ENCODE measurements at regions not wholly inside any gene's neighbourhood (a gene's known extent, or its start where the extent isn't known, plus 50 kb on each side); places are given as distances from the start of the nearest gene placed in this dataset.

DNA sequence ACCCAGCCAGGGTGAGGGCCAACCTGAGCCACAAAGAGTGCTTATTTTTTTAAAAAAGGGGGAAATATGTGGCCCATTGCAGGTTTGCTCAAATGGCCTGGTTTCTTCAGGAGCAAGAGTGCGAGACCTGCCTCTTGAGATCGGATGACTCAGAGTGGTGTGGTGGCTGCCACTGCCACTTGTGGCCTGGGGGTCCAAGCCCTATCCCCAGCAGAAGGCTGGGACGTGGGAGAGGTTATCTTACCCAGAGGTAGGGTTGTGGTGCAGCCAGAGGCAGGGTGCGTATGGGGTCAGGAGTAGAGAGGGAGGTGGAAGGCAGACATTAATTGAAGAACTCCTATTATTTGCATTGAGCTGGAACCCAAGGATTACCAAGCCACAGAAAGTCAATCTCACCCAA, 83.2 kb upstream of the SMAD3 start:
- no peaks in the 10 kb centered on the region for H3K27me3 ChIP-seq
- H3K36me3 ChIP-seq, result no peaks in the 10 kb centered on the region
- TF ChIP-seq, protein P1, sequence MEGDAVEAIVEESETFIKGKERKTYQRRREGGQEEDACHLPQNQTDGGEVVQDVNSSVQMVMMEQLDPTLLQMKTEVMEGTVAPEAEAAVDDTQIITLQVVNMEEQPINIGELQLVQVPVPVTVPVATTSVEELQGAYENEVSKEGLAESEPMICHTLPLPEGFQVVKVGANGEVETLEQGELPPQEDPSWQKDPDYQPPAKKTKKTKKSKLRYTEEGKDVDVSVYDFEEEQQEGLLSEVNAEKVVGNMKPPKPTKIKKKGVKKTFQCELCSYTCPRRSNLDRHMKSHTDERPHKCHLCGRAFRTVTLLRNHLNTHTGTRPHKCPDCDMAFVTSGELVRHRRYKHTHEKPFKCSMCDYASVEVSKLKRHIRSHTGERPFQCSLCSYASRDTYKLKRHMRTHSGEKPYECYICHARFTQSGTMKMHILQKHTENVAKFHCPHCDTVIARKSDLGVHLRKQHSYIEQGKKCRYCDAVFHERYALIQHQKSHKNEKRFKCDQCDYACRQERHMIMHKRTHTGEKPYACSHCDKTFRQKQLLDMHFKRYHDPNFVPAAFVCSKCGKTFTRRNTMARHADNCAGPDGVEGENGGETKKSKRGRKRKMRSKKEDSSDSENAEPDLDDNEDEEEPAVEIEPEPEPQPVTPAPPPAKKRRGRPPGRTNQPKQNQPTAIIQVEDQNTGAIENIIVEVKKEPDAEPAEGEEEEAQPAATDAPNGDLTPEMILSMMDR (IDR thresholded peaks at IDR 0.05), result no peak

DNA sequence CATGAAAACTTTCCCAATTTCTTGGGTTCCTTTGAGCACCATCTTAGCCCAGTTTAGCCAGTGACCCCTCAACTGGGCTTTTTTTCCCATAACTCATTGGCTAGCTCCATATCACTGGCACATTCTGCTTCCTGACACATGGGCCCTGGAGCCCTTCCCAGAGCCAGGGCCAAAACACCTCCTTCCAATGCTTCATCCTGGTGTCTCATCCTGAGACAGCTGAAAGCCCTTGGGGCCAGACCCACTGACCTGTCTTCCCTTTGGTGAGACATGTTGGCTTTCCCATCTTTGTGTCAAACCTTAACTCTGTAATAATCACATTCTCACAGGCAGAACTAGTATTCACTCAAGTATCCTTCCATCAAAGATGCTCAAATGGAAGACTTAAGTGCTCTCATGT, 82.6 kb upstream of the SMAD3 start:
- no peak overlapping the region for H3K27ac ChIP-seq
- no peaks in the 10 kb centered on the region for H3K27me3 ChIP-seq
- H3K4me3 ChIP-seq (ENCODE audit: low read depth in 1 of 2, low read length in 1 of 2), result no peak overlapping the region
- H3K36me3 ChIP-seq, result no peaks in the 10 kb centered on the region
- TF ChIP-seq, protein P1 (IDR thresholded peaks at IDR 0.05), result no peak
- no peaks in the 10 kb centered on the region for H3K9me3 ChIP-seq
- H3K4me1 ChIP-seq (ENCODE audit: control insufficient read depth in 1 of 2, insufficient read depth in 1 of 2, low read depth in 1 of 2, low read length in 1 of 2), result no peaks in the 10 kb centered on the region

More for the DNA sequence above, 83.2 kb upstream of the SMAD3 start:
- Histone ChIP-seq H3K27ac (no peak overlapping the region), H3K9me3 (no peaks in the 10 kb centered on the region), H3K4me3 (ENCODE audit: low read depth in 1 of 2, low read length in 1 of 2) (no peak overlapping the region), H3K4me1 (ENCODE audit: control insufficient read depth in 1 of 2, insufficient read depth in 1 of 2, low read depth in 1 of 2, low read length in 1 of 2) (no peaks in the 10 kb centered on the region)

DNA sequence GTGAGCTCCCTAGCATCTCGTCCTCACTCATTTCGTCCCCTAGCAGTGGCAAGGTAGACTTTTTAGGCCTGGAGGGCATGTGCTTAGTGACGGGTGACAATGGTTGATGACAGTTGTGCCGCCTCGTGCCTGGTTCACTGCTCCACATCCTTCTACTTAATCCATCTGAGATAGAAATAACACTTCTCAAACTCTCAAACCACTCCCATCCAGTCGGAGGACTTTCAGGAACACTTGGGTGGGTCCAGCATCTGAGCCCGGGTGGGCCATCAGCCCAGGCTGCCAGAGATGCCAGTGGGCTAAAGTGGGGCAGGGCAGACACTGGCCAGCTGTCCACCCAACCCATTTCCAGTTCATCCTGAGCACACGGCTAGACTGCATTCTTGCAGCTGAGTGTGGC, 79.7 kb upstream of the SMAD3 start:
- TF ChIP-seq, protein P1 (IDR thresholded peaks at IDR 0.05), result no peak
- H3K9me3 ChIP-seq, result no peaks in the 10 kb centered on the region
- no peak overlapping the region for H3K27ac ChIP-seq
- no peaks in the 10 kb centered on the region for H3K4me1 ChIP-seq (ENCODE audit: control insufficient read depth in 1 of 2, insufficient read depth in 1 of 2, low read depth in 1 of 2, low read length in 1 of 2)
- H3K36me3 ChIP-seq, result no peaks in the 10 kb centered on the region
- no peaks in the 10 kb centered on the region for H3K27me3 ChIP-seq
- no peak overlapping the region for H3K4me3 ChIP-seq (ENCODE audit: low read depth in 1 of 2, low read length in 1 of 2)

DNA sequence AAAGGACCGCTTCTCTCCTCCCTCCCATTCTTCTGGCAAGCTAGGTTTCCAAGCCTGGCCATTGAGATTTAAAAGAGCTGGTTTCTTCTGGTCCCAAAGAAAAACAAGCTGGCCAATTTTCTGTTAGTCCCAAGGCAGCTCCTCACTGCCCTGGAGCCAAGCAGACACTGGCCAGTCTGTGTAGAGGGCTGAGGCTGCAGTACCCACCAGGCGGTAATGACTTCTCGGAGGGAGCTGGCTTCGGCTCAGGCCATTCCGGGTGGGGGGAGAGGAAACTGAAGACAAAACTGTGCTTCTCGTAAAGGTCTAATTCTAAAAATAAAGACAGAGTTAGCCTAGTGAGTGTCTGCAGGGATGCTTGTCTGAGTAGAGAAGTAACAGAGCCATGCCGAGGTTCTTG, 78.5 kb upstream of the SMAD3 start:
- no peaks in the 10 kb centered on the region for H3K36me3 ChIP-seq

DNA sequence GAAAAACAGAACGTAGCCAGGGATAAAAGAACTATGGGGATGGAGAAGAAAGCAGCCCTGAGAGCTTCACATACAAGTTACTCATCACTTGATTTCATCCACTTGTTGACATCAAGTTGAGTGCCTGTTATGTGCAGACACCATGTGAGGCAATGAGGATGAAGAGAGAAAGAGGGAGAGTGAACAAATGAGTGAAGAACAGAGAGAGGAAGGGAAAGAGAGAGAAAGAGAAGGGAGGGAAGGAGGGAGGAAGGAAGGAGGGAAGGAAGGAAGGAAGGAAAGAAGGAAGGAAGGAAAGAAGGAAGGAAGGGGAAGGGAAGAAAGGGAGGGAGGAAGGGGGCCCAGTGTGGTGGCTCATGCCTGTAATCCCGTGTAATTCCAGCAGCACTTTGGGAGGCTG, 72.3 kb upstream of the SMAD3 start:
- H3K27me3 ChIP-seq, result no peaks in the 10 kb centered on the region

More for the DNA sequence above, 78.5 kb upstream of the SMAD3 start:
- TF ChIP-seq, protein P1 (IDR thresholded peaks at IDR 0.05), result no peak
- H3K4me3 ChIP-seq (ENCODE audit: low read depth in 1 of 2, low read length in 1 of 2), result no peak overlapping the region
- H3K27ac ChIP-seq, result no peak overlapping the region
- no peaks in the 10 kb centered on the region for H3K4me1 ChIP-seq (ENCODE audit: control insufficient read depth in 1 of 2, insufficient read depth in 1 of 2, low read depth in 1 of 2, low read length in 1 of 2)
- no peaks in the 10 kb centered on the region for H3K9me3 ChIP-seq
- H3K27me3 ChIP-seq, result no peaks in the 10 kb centered on the region

More for the DNA sequence above, 72.3 kb upstream of the SMAD3 start:
- H3K36me3 ChIP-seq, result no peaks in the 10 kb centered on the region
- H3K4me1 ChIP-seq (ENCODE audit: control insufficient read depth in 1 of 2, insufficient read depth in 1 of 2, low read depth in 1 of 2, low read length in 1 of 2), result no peaks in the 10 kb centered on the region
- TF ChIP-seq, protein P1 (IDR thresholded peaks at IDR 0.05), result no peak
- H3K4me3 ChIP-seq (ENCODE audit: low read depth in 1 of 2, low read length in 1 of 2), result no peak overlapping the region
- H3K9me3 ChIP-seq, result no peaks in the 10 kb centered on the region
- H3K27ac ChIP-seq, result no peak overlapping the region
